Activated T-cell treated with anti-CD3 and anti-CD28 coated beads, Interleukin-2, amount 50 U/mL, for 72 hours (primary cell): ENCODE measurements at regions not wholly inside any gene's neighbourhood (a gene's known extent, or its start where the extent isn't known, plus 50 kb on each side); places are given as distances from the start of the nearest gene placed in this dataset.

Source experiments
- ATAC-seq, 2 donors: fragments of 150-1000 bp; cut with Tn5 transposase; replicated peaks in 1 of 2; 2 replicates each; pipeline ENCODE4 v1.10.0; 2021; ENCODE audit warnings: moderate library complexity in 2 of 2, mild to moderate bottlenecking in 1 of 2
- DNase-seq, 2 donors: peaks; one replicate each; pipeline ENCODE4 v3.0.0; 2021 to 2022; ENCODE audit warnings: mixed read lengths in 1 of 2
- H3K27ac Mint-ChIP-seq: one replicate; pipeline ENCODE4 v1.8.0; 2022; ENCODE audit warnings: mild to moderate bottlenecking, moderate library complexity, mixed read lengths
- H3K27me3 Mint-ChIP-seq: one replicate; pipeline ENCODE4 v1.8.0; 2022; ENCODE audit warnings: low read depth, mixed read lengths
- H3K36me3 Mint-ChIP-seq, 2 donors: one replicate each; pipeline ENCODE4 v1.8.0; 2022; ENCODE audit warnings: mixed read lengths in 2 of 2, mild to moderate bottlenecking in 1 of 2; ENCODE audit not compliant: insufficient read depth in 2 of 2
- H3K4me1 Mint-ChIP-seq: one replicate; pipeline ENCODE4 v1.8.0; 2022; ENCODE audit warnings: low read depth, mixed read lengths
- H3K4me3 Mint-ChIP-seq, 2 donors: one replicate each; pipeline ENCODE4 v1.8.0; 2022; ENCODE audit warnings: mild to moderate bottlenecking in 2 of 2, mixed read lengths in 2 of 2, moderate library complexity in 2 of 2
- H3K9me3 Mint-ChIP-seq, 2 donors: one replicate each; pipeline ENCODE4 v1.8.0; 2022; ENCODE audit warnings: mixed read lengths in 2 of 2

- Mint-ChIP-seq H3K9me3 (peaks cover 0 to 3% of the 10 kb centered on the region in 2 donors), H3K4me3 (no peak overlapping the region), H3K27me3 (peaks cover 16% of the 10 kb centered on the region), H3K36me3 (no peaks in the 10 kb centered on the region), H3K27ac (no peak overlapping the region), H3K4me1 (no peaks in the 10 kb centered on the region)
- ATAC-seq = no peak
- DNase-seq = no peak
Measured at GRCh38 chr16:86364653-86365380, 145.5 kb upstream of the FOXF1 start.

GRCh38 chr16:86365513-86366273 lies 144.6 kb upstream of the FOXF1 start:
- no peaks in the 10 kb centered on the region for H3K36me3 Mint-ChIP-seq
- ATAC-seq (no peak), DNase-seq (no peak)
- H3K9me3 Mint-ChIP-seq = peaks cover 0 to 3% of the 10 kb centered on the region in 2 donors
- no peaks in the 10 kb centered on the region for H3K4me1 Mint-ChIP-seq
- H3K27me3 Mint-ChIP-seq = peaks cover 11% of the 10 kb centered on the region
- H3K4me3 Mint-ChIP-seq = no peak overlapping the region
- H3K27ac Mint-ChIP-seq = no peak overlapping the region

GRCh38 chr16:86366481-86366880 lies 143.8 kb upstream of the FOXF1 start:
- ATAC-seq (no peak), DNase-seq (no peak)
- peaks cover 11% of the 10 kb centered on the region for H3K27me3 Mint-ChIP-seq
- no peak overlapping the region for H3K4me3 Mint-ChIP-seq
- no peaks in the 10 kb centered on the region for H3K4me1 Mint-ChIP-seq
- no peak overlapping the region for H3K27ac Mint-ChIP-seq
- peaks cover 0 to 3% of the 10 kb centered on the region in 2 donors for H3K9me3 Mint-ChIP-seq
- H3K36me3 Mint-ChIP-seq = no peaks in the 10 kb centered on the region

GRCh38 chr16:86367291-86368072 lies 142.8 kb upstream of the FOXF1 start:
- no peak for ATAC-seq
- H3K27me3 Mint-ChIP-seq = peaks cover 5% of the 10 kb centered on the region
- no peaks in the 10 kb centered on the region for H3K36me3 Mint-ChIP-seq
- no peaks in the 10 kb centered on the region for H3K4me1 Mint-ChIP-seq
- H3K4me3 Mint-ChIP-seq = no peak overlapping the region
- no peak for DNase-seq
- H3K9me3 Mint-ChIP-seq = peaks cover 0 to 1% of the 10 kb centered on the region in 2 donors
- no peak overlapping the region for H3K27ac Mint-ChIP-seq

- Mint-ChIP-seq H3K27me3 (no peaks in the 10 kb centered on the region), H3K9me3 (no peaks in the 10 kb centered on the region), H3K4me1 (no peaks in the 10 kb centered on the region), H3K36me3 (no peaks in the 10 kb centered on the region), H3K4me3 (no peak overlapping the region), H3K27ac (no peak overlapping the region)
- DNase-seq (no peak), ATAC-seq (no peak)
Measured at GRCh38 chr16:86368261-86368660, 142.1 kb upstream of the FOXF1 start.

GRCh38 chr16:86370062-86370461 lies 140.3 kb upstream of the FOXF1 start:
- Mint-ChIP-seq H3K27ac (no peak overlapping the region), H3K27me3 (no peaks in the 10 kb centered on the region), H3K9me3 (peaks cover 0 to 3% of the 10 kb centered on the region in 2 donors), H3K4me1 (no peaks in the 10 kb centered on the region), H3K4me3 (no peak overlapping the region), H3K36me3 (no peaks in the 10 kb centered on the region)
- ATAC-seq = no peak
- no peak for DNase-seq

- H3K4me3 Mint-ChIP-seq = no peak overlapping the region
- peaks cover 0 to 3% of the 10 kb centered on the region in 2 donors for H3K9me3 Mint-ChIP-seq
- ATAC-seq = no peak
- DNase-seq = no peak
- H3K36me3 Mint-ChIP-seq = no peaks in the 10 kb centered on the region
- H3K4me1 Mint-ChIP-seq = peaks cover 4% of the 10 kb centered on the region
- H3K27ac Mint-ChIP-seq = no peak overlapping the region
- H3K27me3 Mint-ChIP-seq = no peaks in the 10 kb centered on the region
Measured at GRCh38 chr16:86371083-86371803, 139.1 kb upstream of the FOXF1 start.

- no peaks in the 10 kb centered on the region for H3K27me3 Mint-ChIP-seq
- H3K36me3 Mint-ChIP-seq = no peaks in the 10 kb centered on the region
- ATAC-seq (no peak), DNase-seq (no peak)
- H3K4me3 Mint-ChIP-seq = no peak overlapping the region
- H3K9me3 Mint-ChIP-seq = peaks cover 0 to 3% of the 10 kb centered on the region in 2 donors
- H3K27ac Mint-ChIP-seq = no peak overlapping the region
- peaks cover 4% of the 10 kb centered on the region for H3K4me1 Mint-ChIP-seq
Measured at GRCh38 chr16:86372193-86372592, 138.1 kb upstream of the FOXF1 start.

- DNase-seq (no peak), ATAC-seq (no peak)
- no peaks in the 10 kb centered on the region for H3K36me3 Mint-ChIP-seq
- no peak overlapping the region for H3K4me3 Mint-ChIP-seq
- H3K27me3 Mint-ChIP-seq = no peaks in the 10 kb centered on the region
- H3K27ac Mint-ChIP-seq = no peak overlapping the region
- H3K9me3 Mint-ChIP-seq = peaks cover 0 to 3% of the 10 kb centered on the region in 2 donors
- H3K4me1 Mint-ChIP-seq = peaks cover 4% of the 10 kb centered on the region
Measured at GRCh38 chr16:86373276-86373901, 136.9 kb upstream of the FOXF1 start.

GRCh38 chr16:86374603-86375130 lies 135.7 kb upstream of the FOXF1 start:
- DNase-seq (no peak), ATAC-seq (no peak)
- H3K4me1 Mint-ChIP-seq = peaks cover 4% of the 10 kb centered on the region
- H3K9me3 Mint-ChIP-seq = peaks cover 0 to 3% of the 10 kb centered on the region in 2 donors
- H3K27ac Mint-ChIP-seq = no peak overlapping the region
- no peaks in the 10 kb centered on the region for H3K27me3 Mint-ChIP-seq
- no peak overlapping the region for H3K4me3 Mint-ChIP-seq
- no peaks in the 10 kb centered on the region for H3K36me3 Mint-ChIP-seq

GRCh38 chr16:86375364-86375763 lies 135.0 kb upstream of the FOXF1 start:
- Mint-ChIP-seq H3K27ac (no peak overlapping the region), H3K9me3 (peaks cover 0 to 3% of the 10 kb centered on the region in 2 donors), H3K36me3 (no peaks in the 10 kb centered on the region), H3K4me3 (no peak overlapping the region), H3K27me3 (no peaks in the 10 kb centered on the region), H3K4me1 (peaks cover 4% of the 10 kb centered on the region)
- ATAC-seq = peak; percentile 22 to 41
- no peak for DNase-seq

GRCh38 chr16:86375851-86376250 lies 134.5 kb upstream of the FOXF1 start:
- ATAC-seq = no peak
- Mint-ChIP-seq H3K27ac (no peak overlapping the region), H3K27me3 (no peaks in the 10 kb centered on the region), H3K4me1 (peaks cover 4% of the 10 kb centered on the region), H3K36me3 (no peaks in the 10 kb centered on the region), H3K9me3 (peaks cover 0 to 3% of the 10 kb centered on the region in 2 donors), H3K4me3 (no peak overlapping the region)
- DNase-seq = no peak
